MV-4-11 (cell line): ENCODE measurements at regions not wholly inside any gene's neighbourhood (a gene's known extent, or its start where the extent isn't known, plus 50 kb on each side); places are given as distances from the start of the nearest gene placed in this dataset.
"Not testable (repeated sequence)": the region's sequence is repeated elsewhere in the genome, so short reads cannot be mapped to it uniquely, and the experiment has no call there.

ENCODE experiments used
- DNase-seq: peaks from one replicate; lab custom pipeline; 2025; lab: John Stamatoyannopoulos, UW

GRCh38 chr16:48997946-48998345 lies 283.7 kb downstream of the CBLN1 start:
- no peak for DNase-seq

GRCh38 chr16:48997081-48997615 lies 284.5 kb downstream of the CBLN1 start:
- no peak for DNase-seq

GRCh38 chr16:48978501-48978900 lies 303.1 kb downstream of the CBLN1 start:
- DNase-seq, result no peak

GRCh38 chr16:48972236-48972635 lies 309.4 kb downstream of the CBLN1 start:
- no peak for DNase-seq

- DNase-seq, result no peak
These were observed 310.0 kb downstream of the CBLN1 start for GRCh38 chr16:48971571-48972077.

- DNase-seq, result no peak
These were observed 311.4 kb downstream of the CBLN1 start for GRCh38 chr16:48970216-48970615.

GRCh38 chr16:48969611-48970010 lies 312.0 kb downstream of the CBLN1 start:
- no peak for DNase-seq

GRCh38 chr16:48965386-48965785 lies 316.3 kb downstream of the CBLN1 start:
- no peak for DNase-seq

- DNase-seq, result no peak
These were observed 317.6 kb downstream of the CBLN1 start for GRCh38 chr16:48963901-48964615.

GRCh38 chr16:48963306-48963705 lies 318.3 kb downstream of the CBLN1 start:
- no peak for DNase-seq

GRCh38 chr16:48961546-48961945 lies 320.1 kb downstream of the CBLN1 start:
- DNase-seq, result no peak

GRCh38 chr16:48960830-48961229 lies 320.8 kb downstream of the CBLN1 start:
- DNase-seq, result no peak

GRCh38 chr16:48959747-48960146 lies 321.9 kb downstream of the CBLN1 start:
- DNase-seq, result no peak

GRCh38 chr16:48959204-48959603 lies 322.4 kb downstream of the CBLN1 start:
- no peak for DNase-seq

GRCh38 chr16:48958681-48959080 lies 323.0 kb downstream of the CBLN1 start:
- DNase-seq, result no peak

GRCh38 chr16:48956620-48957019 lies 325.0 kb downstream of the CBLN1 start:
- no peak for DNase-seq

- DNase-seq, result no peak
These were observed 325.8 kb downstream of the CBLN1 start for GRCh38 chr16:48955837-48956236.

GRCh38 chr16:48951621-48952125 lies 330.0 kb downstream of the CBLN1 start:
- DNase-seq, result not testable (repeated sequence)

- no peak for DNase-seq
These were observed 331.5 kb downstream of the CBLN1 start for GRCh38 chr16:48950184-48950583.

GRCh38 chr16:48949636-48950035 lies 332.0 kb downstream of the CBLN1 start:
- no peak for DNase-seq

- DNase-seq, result no peak
These were observed 332.7 kb downstream of the CBLN1 start for GRCh38 chr16:48948911-48949310.

GRCh38 chr16:48947371-48947713 lies 334.3 kb downstream of the CBLN1 start:
- DNase-seq, result no peak

GRCh38 chr16:48946686-48947370 lies 334.8 kb downstream of the CBLN1 start:
- DNase-seq, result no peak
